Activated CD4-positive, alpha-beta T cell treated with anti-CD3 and anti-CD28 coated beads, Interleukin-2, Interleukin-6, amounts not matched to agents 100 ng/mL and 50 ng/mL, durations not matched to agents 16 hours and 8 hours (primary cell): ENCODE measurements at regions not wholly inside any gene's neighbourhood (a gene's known extent, or its start where the extent isn't known, plus 50 kb on each side); places are given as distances from the start of the nearest gene placed in this dataset.
A peak's percentile ranks its signal among the peaks of the same experiment; 100 is the strongest.

ENCODE experiments used
- DNase-seq: peaks from one replicate; pipeline ENCODE4 v3.0.0-alpha.2; 2020

GRCh38 chr18:21997207-21998143, 171.9 kb upstream of the GATA6 start:
- DNase-seq: peak; percentile 52

- no peak for DNase-seq
Measured at GRCh38 chr18:21998486-21998885, 170.9 kb upstream of the GATA6 start.

- DNase-seq: no peak
Measured at GRCh38 chr18:22001912-22002487, 167.4 kb upstream of the GATA6 start.

GRCh38 chr18:22005191-22005841, 164.1 kb upstream of the GATA6 start:
- no peak for DNase-seq

GRCh38 chr18:22006458-22006857, 162.9 kb upstream of the GATA6 start:
- no peak for DNase-seq

GRCh38 chr18:22009242-22009641, 160.1 kb upstream of the GATA6 start:
- no peak for DNase-seq

- DNase-seq: no peak
Measured at GRCh38 chr18:22013993-22014392, 155.4 kb upstream of the GATA6 start.

GRCh38 chr18:22015156-22015555, 154.2 kb upstream of the GATA6 start:
- DNase-seq: no peak

- DNase-seq: no peak
Measured at GRCh38 chr18:22018366-22018765, 151.0 kb upstream of the GATA6 start.

GRCh38 chr18:22019193-22019592, 150.2 kb upstream of the GATA6 start:
- no peak for DNase-seq

- no peak for DNase-seq
Measured at GRCh38 chr18:22020127-22020866, 149.1 kb upstream of the GATA6 start.

GRCh38 chr18:22020867-22021370, 148.5 kb upstream of the GATA6 start:
- DNase-seq: no peak

- no peak for DNase-seq
Measured at GRCh38 chr18:22021701-22022100, 147.7 kb upstream of the GATA6 start.

GRCh38 chr18:22024924-22025323, 144.5 kb upstream of the GATA6 start:
- DNase-seq: no peak

GRCh38 chr18:22026362-22026761, 143.0 kb upstream of the GATA6 start:
- no peak for DNase-seq

GRCh38 chr18:22026889-22027288, 142.5 kb upstream of the GATA6 start:
- DNase-seq: no peak

- DNase-seq: no peak
Measured at GRCh38 chr18:22031611-22032010, 137.8 kb upstream of the GATA6 start.

GRCh38 chr18:22032392-22032961, 136.9 kb upstream of the GATA6 start:
- DNase-seq: no peak

- DNase-seq: no peak
Measured at GRCh38 chr18:22033085-22033484, 136.3 kb upstream of the GATA6 start.

- DNase-seq: no peak
Measured at GRCh38 chr18:22034276-22034675, 135.1 kb upstream of the GATA6 start.

GRCh38 chr18:22040533-22040932, 128.9 kb upstream of the GATA6 start:
- no peak for DNase-seq

- no peak for DNase-seq
Measured at GRCh38 chr18:22043837-22044236, 125.6 kb upstream of the GATA6 start.
